Stimulated activated CD4-positive, alpha-beta T cell treated with anti-CD3 and anti-CD28 coated beads, TNF-alpha, amount 100 ng/mL, for 24 hours (primary cell): ENCODE measurements at regions not wholly inside any gene's neighbourhood (a gene's known extent, or its start where the extent isn't known, plus 50 kb on each side); places are given as distances from the start of the nearest gene placed in this dataset.
"Not testable (repeated sequence)": the region's sequence is repeated elsewhere in the genome, so short reads cannot be mapped to it uniquely, and the experiment has no call there.

ENCODE experiments used
- DNase-seq, 3 experiments: peaks; one replicate each; pipeline ENCODE4 v3.0.0-alpha.2; 2020; ENCODE audit warnings: low read depth in 3 of 3

GRCh38 chr14:48086516-48086915 lies 411.1 kb upstream of the MDGA2 start:
- no peak for DNase-seq

- DNase-seq: no peak
Measured at GRCh38 chr14:48075487-48075886, 400.1 kb upstream of the MDGA2 start.

GRCh38 chr14:48052973-48053372 lies 377.6 kb upstream of the MDGA2 start:
- DNase-seq: no peak

- DNase-seq: no peak
Measured at GRCh38 chr14:48035836-48036235, 360.4 kb upstream of the MDGA2 start.

- no peak for DNase-seq
Measured at GRCh38 chr14:48027115-48027514, 351.7 kb upstream of the MDGA2 start.

GRCh38 chr14:48023881-48024280 lies 348.5 kb upstream of the MDGA2 start:
- no peak for DNase-seq

GRCh38 chr14:48011484-48011883 lies 336.1 kb upstream of the MDGA2 start:
- not testable (repeated sequence) for DNase-seq

- DNase-seq: no peak
Measured at GRCh38 chr14:48008646-48009045, 333.2 kb upstream of the MDGA2 start.

GRCh38 chr14:48005986-48006385 lies 330.6 kb upstream of the MDGA2 start:
- no peak for DNase-seq

- no peak for DNase-seq
Measured at GRCh38 chr14:47993883-47994282, 318.5 kb upstream of the MDGA2 start.

GRCh38 chr14:47988175-47988574 lies 312.8 kb upstream of the MDGA2 start:
- DNase-seq: no peak

GRCh38 chr14:47978871-47979270 lies 303.5 kb upstream of the MDGA2 start:
- DNase-seq: no peak

- no peak for DNase-seq
Measured at GRCh38 chr14:47976139-47976538, 300.7 kb upstream of the MDGA2 start.

GRCh38 chr14:47966076-47966810 lies 290.8 kb upstream of the MDGA2 start:
- DNase-seq: no peak

- DNase-seq: no peak
Measured at GRCh38 chr14:47961634-47962033, 286.2 kb upstream of the MDGA2 start.

- no peak for DNase-seq
Measured at GRCh38 chr14:47959740-47960139, 284.3 kb upstream of the MDGA2 start.

- DNase-seq: no peak
Measured at GRCh38 chr14:47949006-47949405, 273.6 kb upstream of the MDGA2 start.

- DNase-seq: no peak
Measured at GRCh38 chr14:47935332-47935731, 259.9 kb upstream of the MDGA2 start.

GRCh38 chr14:47929334-47929733 lies 253.9 kb upstream of the MDGA2 start:
- DNase-seq: no peak

GRCh38 chr14:47921133-47921532 lies 245.7 kb upstream of the MDGA2 start:
- no peak for DNase-seq

GRCh38 chr14:47919997-47920396 lies 244.6 kb upstream of the MDGA2 start:
- no peak for DNase-seq

- no peak for DNase-seq
Measured at GRCh38 chr14:47919334-47919846, 244.0 kb upstream of the MDGA2 start.

- DNase-seq: no peak
Measured at GRCh38 chr14:47917344-47917954, 242.0 kb upstream of the MDGA2 start.
